ENCODE measurements at regions not wholly inside any gene's neighbourhood (a gene's known extent, or its start where the extent isn't known, plus 50 kb on each side); places are given as distances from the start of the nearest gene placed in this dataset.
"Not testable (repeated sequence)": the region's sequence is repeated elsewhere in the genome, so short reads cannot be mapped to it uniquely, and the experiment has no call there.

- no peak for DNase-seq
- intact Hi-C loops (cut with micrococcal nuclease), result no loop called here
- H3K27ac Mint-ChIP-seq, result no peak overlapping the region
- H3K36me3 Mint-ChIP-seq (ENCODE audit: low read depth), result no peaks in the 10 kb centered on the region
- peaks cover 3% of the 10 kb centered on the region for H3K9me3 Mint-ChIP-seq
- H3K27me3 Mint-ChIP-seq, result no peaks in the 10 kb centered on the region
- peaks cover 5% of the 10 kb centered on the region for H3K4me1 Mint-ChIP-seq
- H3K4me3 Mint-ChIP-seq, result no peak overlapping the region
These were observed 129.9 kb downstream of the TXNL1 start for GRCh38 chr18:56508370-56509036.

- H3K4me3 Mint-ChIP-seq, result no peak overlapping the region
- H3K9me3 Mint-ChIP-seq, result peaks cover 3% of the 10 kb centered on the region
- no peak for DNase-seq
- peaks cover 5% of the 10 kb centered on the region for H3K4me1 Mint-ChIP-seq
- no peak overlapping the region for H3K27ac Mint-ChIP-seq
- intact Hi-C loops (cut with micrococcal nuclease), result no loop called here
- peaks cover 2% of the 10 kb centered on the region for H3K27me3 Mint-ChIP-seq
- H3K36me3 Mint-ChIP-seq (ENCODE audit: low read depth), result no peaks in the 10 kb centered on the region
These were observed 132.4 kb downstream of the TXNL1 start for GRCh38 chr18:56505971-56506370.

- peak overlapping the region; percentile 11 for H3K27ac Mint-ChIP-seq
- H3K9me3 Mint-ChIP-seq, result peaks cover 3% of the 10 kb centered on the region
- H3K4me3 Mint-ChIP-seq, result no peak overlapping the region
- intact Hi-C loops (cut with micrococcal nuclease), result no loop called here
- peaks cover 5% of the 10 kb centered on the region for H3K4me1 Mint-ChIP-seq
- no peak for DNase-seq
- peaks cover 2% of the 10 kb centered on the region for H3K27me3 Mint-ChIP-seq
- H3K36me3 Mint-ChIP-seq (ENCODE audit: low read depth), result no peaks in the 10 kb centered on the region
These were observed 133.1 kb downstream of the TXNL1 start for GRCh38 chr18:56505293-56505692.

- Mint-ChIP-seq H3K9me3 (no peaks in the 10 kb centered on the region), H3K4me3 (no peak overlapping the region), H3K36me3 (ENCODE audit: low read depth) (no peaks in the 10 kb centered on the region), H3K27me3 (peaks cover 4% of the 10 kb centered on the region), H3K4me1 (peaks cover 5% of the 10 kb centered on the region), H3K27ac (no peak overlapping the region)
- intact Hi-C loops (cut with micrococcal nuclease), result no loop called here
- no peak for DNase-seq
These were observed 136.5 kb downstream of the TXNL1 start for GRCh38 chr18:56501896-56502295.

- no peak overlapping the region for H3K4me3 Mint-ChIP-seq
- no peak for DNase-seq
- intact Hi-C loops (cut with micrococcal nuclease), result no loop called here
- no peaks in the 10 kb centered on the region for H3K36me3 Mint-ChIP-seq (ENCODE audit: low read depth)
- H3K27ac Mint-ChIP-seq, result no peak overlapping the region
- H3K27me3 Mint-ChIP-seq, result peaks cover 11% of the 10 kb centered on the region
- no peaks in the 10 kb centered on the region for H3K4me1 Mint-ChIP-seq
- H3K9me3 Mint-ChIP-seq, result no peaks in the 10 kb centered on the region
These were observed 142.5 kb downstream of the TXNL1 start for GRCh38 chr18:56495884-56496283.

- DNase-seq, result no peak
- Mint-ChIP-seq H3K36me3 (ENCODE audit: low read depth) (no peaks in the 10 kb centered on the region), H3K9me3 (no peaks in the 10 kb centered on the region), H3K4me1 (no peaks in the 10 kb centered on the region), H3K4me3 (no peak overlapping the region), H3K27ac (no peak overlapping the region), H3K27me3 (peaks cover 11% of the 10 kb centered on the region)
- intact Hi-C loops (cut with micrococcal nuclease), result no loop called here
These were observed 144.9 kb downstream of the TXNL1 start for GRCh38 chr18:56493531-56493930.

GRCh38 chr18:56492136-56492535, 146.3 kb downstream of the TXNL1 start:
- DNase-seq, result no peak
- Mint-ChIP-seq H3K4me1 (no peaks in the 10 kb centered on the region), H3K4me3 (no peak overlapping the region), H3K27ac (no peak overlapping the region), H3K9me3 (no peaks in the 10 kb centered on the region), H3K27me3 (peaks cover 9% of the 10 kb centered on the region), H3K36me3 (ENCODE audit: low read depth) (no peaks in the 10 kb centered on the region)
- intact Hi-C loops (cut with micrococcal nuclease), result no loop called here

- Mint-ChIP-seq H3K4me3 (no peak overlapping the region), H3K9me3 (no peaks in the 10 kb centered on the region), H3K4me1 (no peaks in the 10 kb centered on the region), H3K27ac (no peak overlapping the region), H3K36me3 (ENCODE audit: low read depth) (no peaks in the 10 kb centered on the region), H3K27me3 (peaks cover 4% of the 10 kb centered on the region)
- intact Hi-C loops (cut with micrococcal nuclease), result no loop called here
- DNase-seq, result no peak
These were observed 147.4 kb downstream of the TXNL1 start for GRCh38 chr18:56490942-56491341.

- no peak overlapping the region for H3K27ac Mint-ChIP-seq
- H3K27me3 Mint-ChIP-seq, result peaks cover 1% of the 10 kb centered on the region
- H3K4me1 Mint-ChIP-seq, result no peaks in the 10 kb centered on the region
- intact Hi-C loops (cut with micrococcal nuclease), result no loop called here
- H3K36me3 Mint-ChIP-seq (ENCODE audit: low read depth), result no peaks in the 10 kb centered on the region
- no peak overlapping the region for H3K4me3 Mint-ChIP-seq
- DNase-seq, result no peak
- no peaks in the 10 kb centered on the region for H3K9me3 Mint-ChIP-seq
These were observed 148.5 kb downstream of the TXNL1 start for GRCh38 chr18:56489893-56490292.

- Mint-ChIP-seq H3K9me3 (no peaks in the 10 kb centered on the region), H3K36me3 (ENCODE audit: low read depth) (no peaks in the 10 kb centered on the region), H3K27me3 (peaks cover 1% of the 10 kb centered on the region), H3K4me3 (no peak overlapping the region), H3K27ac (no peak overlapping the region), H3K4me1 (no peaks in the 10 kb centered on the region)
- intact Hi-C loops (cut with micrococcal nuclease), result no loop called here
- no peak for DNase-seq
These were observed 149.7 kb downstream of the TXNL1 start for GRCh38 chr18:56488739-56489138.

GRCh38 chr18:56487801-56488200, 150.6 kb downstream of the TXNL1 start:
- no peak overlapping the region for H3K4me3 Mint-ChIP-seq

GRCh38 chr18:56483386-56483785, 155.0 kb downstream of the TXNL1 start:
- Mint-ChIP-seq H3K27me3 (no peaks in the 10 kb centered on the region), H3K9me3 (no peaks in the 10 kb centered on the region), H3K27ac (no peak overlapping the region), H3K36me3 (ENCODE audit: low read depth) (no peaks in the 10 kb centered on the region), H3K4me1 (no peaks in the 10 kb centered on the region), H3K4me3 (no peak overlapping the region)
- intact Hi-C loops (cut with micrococcal nuclease), result no loop called here
- DNase-seq, result no peak

More at GRCh38 chr18:56487801-56488200, 150.6 kb downstream of the TXNL1 start:
- Mint-ChIP-seq H3K9me3 (no peaks in the 10 kb centered on the region), H3K36me3 (ENCODE audit: low read depth) (no peaks in the 10 kb centered on the region), H3K27ac (no peak overlapping the region), H3K4me1 (no peaks in the 10 kb centered on the region), H3K27me3 (peaks cover 1% of the 10 kb centered on the region)
- intact Hi-C loops (cut with micrococcal nuclease), result no loop called here
- no peak for DNase-seq

- intact Hi-C loops (cut with micrococcal nuclease), result not testable (repeated sequence)
These were observed 155.6 kb downstream of the TXNL1 start for GRCh38 chr18:56482813-56483212.

GRCh38 chr18:56481751-56482150, 156.6 kb downstream of the TXNL1 start:
- H3K27me3 Mint-ChIP-seq, result no peaks in the 10 kb centered on the region
- intact Hi-C loops (cut with micrococcal nuclease), result no loop called here
- H3K4me1 Mint-ChIP-seq, result no peaks in the 10 kb centered on the region
- no peak for DNase-seq
- H3K9me3 Mint-ChIP-seq, result no peaks in the 10 kb centered on the region
- no peak overlapping the region for H3K27ac Mint-ChIP-seq
- no peak overlapping the region for H3K4me3 Mint-ChIP-seq
- no peaks in the 10 kb centered on the region for H3K36me3 Mint-ChIP-seq (ENCODE audit: low read depth)

More at GRCh38 chr18:56482813-56483212, 155.6 kb downstream of the TXNL1 start:
- not testable (repeated sequence) for H3K4me1 Mint-ChIP-seq; H3K36me3 Mint-ChIP-seq (ENCODE audit: low read depth); H3K27me3 Mint-ChIP-seq; H3K4me3 Mint-ChIP-seq; H3K9me3 Mint-ChIP-seq; H3K27ac Mint-ChIP-seq; DNase-seq

GRCh38 chr18:56479841-56480240, 158.6 kb downstream of the TXNL1 start:
- Mint-ChIP-seq H3K36me3 (ENCODE audit: low read depth) (no peaks in the 10 kb centered on the region), H3K4me3 (no peak overlapping the region), H3K9me3 (no peaks in the 10 kb centered on the region), H3K27ac (no peak overlapping the region), H3K27me3 (no peaks in the 10 kb centered on the region), H3K4me1 (no peaks in the 10 kb centered on the region)
- intact Hi-C loops (cut with micrococcal nuclease), result no loop called here
- no peak for DNase-seq

Data from activated CD4-positive, alpha-beta T cell treated with anti-CD3 and anti-CD28 coated beads, Interleukin-2, amount 10 ng/mL, durations not matched to agents 24 days and 14 days (primary cell).